ENCODE measurements at regions not wholly inside any gene's neighbourhood (a gene's known extent, or its start where the extent isn't known, plus 50 kb on each side); places are given as distances from the start of the nearest gene placed in this dataset.

DNA sequence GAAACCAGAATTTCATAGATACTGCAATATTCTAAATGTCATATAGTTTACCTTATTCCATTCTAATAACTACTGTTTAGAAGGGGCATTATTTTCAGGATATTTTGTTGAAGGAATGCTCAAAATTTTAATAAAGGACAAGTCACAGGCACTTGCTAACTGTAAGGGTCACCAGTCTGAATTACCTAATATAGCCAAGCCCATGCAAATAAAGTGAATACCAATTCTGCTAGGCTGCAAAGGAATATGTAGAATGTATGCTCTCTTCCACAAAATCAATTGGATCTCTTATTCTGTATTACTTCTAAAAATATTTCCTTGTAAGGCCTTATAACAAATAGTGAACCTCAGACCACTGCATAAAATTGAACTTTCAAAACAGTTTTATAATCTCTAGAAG, 52.3 kb upstream of the FAT4 start:
- no peaks in the 10 kb centered on the region for H3F3A ChIP-seq (ENCODE audit: insufficient read depth, low read depth)
- H4K20me1 ChIP-seq (ENCODE audit: insufficient read depth) = no peaks in the 10 kb centered on the region
- ChIA-PET POLR2A (ENCODE audit: unreplicated experiment) (no interaction called here), CTCF (no interaction called here)
- H3K4me2 ChIP-seq = no peak overlapping the region
- no peak overlapping the region for H3K27ac ChIP-seq
- no peaks in the 10 kb centered on the region for H3K4me1 ChIP-seq (replicated peaks; ENCODE audit: insufficient read depth)
- H3K27me3 ChIP-seq (ENCODE audit: insufficient read depth, low read depth) = no peaks in the 10 kb centered on the region
- no peaks in the 10 kb centered on the region; the same call in 1 of the 2 replicates for H3K9me3 ChIP-seq (ENCODE audit: insufficient read depth, low read depth)
- H3K36me3 ChIP-seq (ENCODE audit: low read depth) = no peaks in the 10 kb centered on the region
- no TSS peak for BruUV-seq (replicated peaks)
- H3K9me2 ChIP-seq (ENCODE audit: insufficient read depth) = no peaks in the 10 kb centered on the region
- intact Hi-C loops (cut with micrococcal nuclease; ENCODE audit: unreplicated experiment) = no loop called here
- no peak for DNase-seq
- no peaks in the 10 kb centered on the region for H3K79me2 ChIP-seq (ENCODE audit: low read depth)
- H2AFZ ChIP-seq = no peak overlapping the region
- H3K4me3 ChIP-seq = no peak overlapping the region
- TF ChIP-seq, protein P1, sequence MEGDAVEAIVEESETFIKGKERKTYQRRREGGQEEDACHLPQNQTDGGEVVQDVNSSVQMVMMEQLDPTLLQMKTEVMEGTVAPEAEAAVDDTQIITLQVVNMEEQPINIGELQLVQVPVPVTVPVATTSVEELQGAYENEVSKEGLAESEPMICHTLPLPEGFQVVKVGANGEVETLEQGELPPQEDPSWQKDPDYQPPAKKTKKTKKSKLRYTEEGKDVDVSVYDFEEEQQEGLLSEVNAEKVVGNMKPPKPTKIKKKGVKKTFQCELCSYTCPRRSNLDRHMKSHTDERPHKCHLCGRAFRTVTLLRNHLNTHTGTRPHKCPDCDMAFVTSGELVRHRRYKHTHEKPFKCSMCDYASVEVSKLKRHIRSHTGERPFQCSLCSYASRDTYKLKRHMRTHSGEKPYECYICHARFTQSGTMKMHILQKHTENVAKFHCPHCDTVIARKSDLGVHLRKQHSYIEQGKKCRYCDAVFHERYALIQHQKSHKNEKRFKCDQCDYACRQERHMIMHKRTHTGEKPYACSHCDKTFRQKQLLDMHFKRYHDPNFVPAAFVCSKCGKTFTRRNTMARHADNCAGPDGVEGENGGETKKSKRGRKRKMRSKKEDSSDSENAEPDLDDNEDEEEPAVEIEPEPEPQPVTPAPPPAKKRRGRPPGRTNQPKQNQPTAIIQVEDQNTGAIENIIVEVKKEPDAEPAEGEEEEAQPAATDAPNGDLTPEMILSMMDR (conservative IDR thresholded peaks at IDR 0.05) = no peak
- TF ChIP-seq EZH2 (IDR thresholded peaks at IDR 0.05; ENCODE audit: low read depth) = no peak

DNA sequence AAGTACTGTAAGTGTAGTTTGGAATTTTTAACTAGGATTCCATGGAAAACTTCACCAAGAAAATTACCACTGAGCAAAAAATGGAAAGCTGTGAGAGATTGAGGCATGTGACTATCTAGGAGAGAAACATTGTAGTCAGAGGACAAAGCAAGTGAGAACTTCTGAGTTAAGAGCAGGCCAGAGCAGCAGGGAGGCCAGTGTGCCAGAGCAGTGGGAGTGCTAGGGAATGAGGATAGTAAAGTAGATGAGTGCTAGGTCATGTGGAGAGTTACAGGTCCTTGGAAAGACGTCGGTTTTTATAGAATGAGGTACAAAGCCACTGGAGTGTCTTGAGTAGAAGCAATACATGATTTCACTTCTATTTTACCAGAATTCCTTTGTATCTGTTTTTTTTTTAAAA, 52.7 kb upstream of the FAT4 start:
- H3K4me3 ChIP-seq = no peak overlapping the region
- CTCF ChIA-PET = no interaction called here
- no TSS peak for BruUV-seq (replicated peaks)

DNA sequence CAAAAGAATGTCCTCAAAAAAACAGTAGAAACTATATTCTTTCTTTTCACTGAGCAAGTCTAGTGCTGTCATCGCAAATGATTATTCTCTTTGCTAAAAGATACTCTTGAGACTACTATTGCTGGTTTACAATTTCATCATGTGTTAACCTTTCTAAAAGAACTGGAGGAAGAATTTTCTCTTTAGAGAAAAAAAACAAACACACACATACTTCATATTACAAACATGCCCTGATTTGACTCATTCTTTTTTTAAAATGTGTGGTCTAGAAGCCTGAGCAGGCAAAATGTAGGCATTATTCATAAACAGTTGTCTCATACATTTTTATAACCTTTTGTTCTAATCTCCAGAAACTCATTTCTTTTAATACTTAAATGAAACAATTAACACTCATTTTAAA, 60.6 kb upstream of the FAT4 start:
- no peaks in the 10 kb centered on the region for H3K27me3 ChIP-seq (ENCODE audit: insufficient read depth, low read depth)
- no peak overlapping the region for H2AFZ ChIP-seq
- no peaks in the 10 kb centered on the region; the same call in 1 of the 2 replicates for H4K20me1 ChIP-seq (ENCODE audit: insufficient read depth)
- H3K9me3 ChIP-seq (ENCODE audit: insufficient read depth, low read depth) = no peaks in the 10 kb centered on the region
- DNase-seq = no peak
- no peak overlapping the region for H3K27ac ChIP-seq
- ChIA-PET POLR2A (ENCODE audit: unreplicated experiment) (no interaction called here), CTCF (no interaction called here)
- TF ChIP-seq EZH2 (IDR thresholded peaks at IDR 0.05; ENCODE audit: low read depth) = no peak
- TF ChIP-seq, protein P1 (conservative IDR thresholded peaks at IDR 0.05) = no peak
- no peaks in the 10 kb centered on the region for H3K36me3 ChIP-seq (ENCODE audit: low read depth)
- BruUV-seq (replicated peaks) = no TSS peak
- H3K9me2 ChIP-seq (ENCODE audit: insufficient read depth) = no peaks in the 10 kb centered on the region
- H3K4me1 ChIP-seq (replicated peaks; ENCODE audit: insufficient read depth) = no peaks in the 10 kb centered on the region
- no peaks in the 10 kb centered on the region for H3F3A ChIP-seq (ENCODE audit: insufficient read depth, low read depth)
- H3K4me2 ChIP-seq = no peak overlapping the region
- H3K79me2 ChIP-seq (ENCODE audit: low read depth) = no peaks in the 10 kb centered on the region
- no peak overlapping the region for H3K4me3 ChIP-seq
- intact Hi-C loops (cut with micrococcal nuclease; ENCODE audit: unreplicated experiment) = no loop called here

More for the DNA sequence above, 52.7 kb upstream of the FAT4 start:
- Histone ChIP-seq H3K27me3 (ENCODE audit: insufficient read depth, low read depth) (no peaks in the 10 kb centered on the region), H3F3A (ENCODE audit: insufficient read depth, low read depth) (no peaks in the 10 kb centered on the region), H3K9me2 (ENCODE audit: insufficient read depth) (no peaks in the 10 kb centered on the region), H3K4me1 (replicated peaks; ENCODE audit: insufficient read depth) (no peaks in the 10 kb centered on the region), H2AFZ (no peak overlapping the region), H3K36me3 (ENCODE audit: low read depth) (no peaks in the 10 kb centered on the region), H3K4me2 (no peak overlapping the region), H3K79me2 (ENCODE audit: low read depth) (no peaks in the 10 kb centered on the region), H4K20me1 (ENCODE audit: insufficient read depth) (no peaks in the 10 kb centered on the region), H3K27ac (no peak overlapping the region), H3K9me3 (ENCODE audit: insufficient read depth, low read depth) (no peaks in the 10 kb centered on the region; the same call in 1 of the 2 replicates)
- intact Hi-C loops (cut with micrococcal nuclease; ENCODE audit: unreplicated experiment) = no loop called here
- POLR2A ChIA-PET (ENCODE audit: unreplicated experiment) = no interaction called here
- TF ChIP-seq, protein P1 (conservative IDR thresholded peaks at IDR 0.05) = no peak
- no peak for TF ChIP-seq EZH2 (IDR thresholded peaks at IDR 0.05; ENCODE audit: low read depth)
- no peak for DNase-seq
